Epithelial cell of esophagus (primary cell): ENCODE measurements at regions not wholly inside any gene's neighbourhood (a gene's known extent, or its start where the extent isn't known, plus 50 kb on each side); places are given as distances from the start of the nearest gene placed in this dataset.

Experiments used
- DNase-seq: peaks from one replicate; pipeline ENCODE4 v3.0.0; 2010; ENCODE audit warnings: low read depth
- H3K4me3 ChIP-seq: 2 replicates; pipeline ENCODE4 v1.5.1; 2011; ENCODE audit warnings: mild to moderate bottlenecking, low read length, control low read depth
- CTCF ChIP-seq: IDR thresholded peaks from 2 replicates; pipeline ENCODE4 v1.5.1; 2011; ENCODE audit warnings: low read depth, mild to moderate bottlenecking, low read length, control low read depth, inconsistent platforms; ENCODE audit not compliant: insufficient read depth; ENCODE audit errors: missing control alignments

- TF ChIP-seq CTCF, result no peak
- no peak overlapping the region for H3K4me3 ChIP-seq
- no peak for DNase-seq
These were observed 513.4 kb downstream of the SHQ1 start for GRCh38 chr3:72334681-72335457.

- TF ChIP-seq CTCF, result no peak
- no peak for DNase-seq
- H3K4me3 ChIP-seq, result no peak overlapping the region
These were observed 515.6 kb downstream of the SHQ1 start for GRCh38 chr3:72332689-72333088.

GRCh38 chr3:72332036-72332435, 516.2 kb downstream of the SHQ1 start:
- H3K4me3 ChIP-seq, result no peak overlapping the region
- TF ChIP-seq CTCF, result no peak
- DNase-seq, result no peak

GRCh38 chr3:72331076-72331475, 517.2 kb downstream of the SHQ1 start:
- no peak for TF ChIP-seq CTCF
- H3K4me3 ChIP-seq, result no peak overlapping the region
- DNase-seq, result no peak

- H3K4me3 ChIP-seq, result no peak overlapping the region
- no peak for DNase-seq
- TF ChIP-seq CTCF, result no peak
These were observed 518.9 kb downstream of the SHQ1 start for GRCh38 chr3:72329354-72329753.

GRCh38 chr3:72328755-72329277, 519.4 kb downstream of the SHQ1 start:
- no peak for TF ChIP-seq CTCF
- DNase-seq, result no peak
- H3K4me3 ChIP-seq, result no peak overlapping the region

GRCh38 chr3:72327008-72327407, 521.2 kb downstream of the SHQ1 start:
- no peak for DNase-seq
- no peak for TF ChIP-seq CTCF
- H3K4me3 ChIP-seq, result no peak overlapping the region
